ENCODE measurements at regions not wholly inside any gene's neighbourhood (a gene's known extent, or its start where the extent isn't known, plus 50 kb on each side); places are given as distances from the start of the nearest gene placed in this dataset.

- DNase-seq (no peak), ATAC-seq (peak; percentile 55)
- ChIA-PET CTCF (no interaction called here), POLR2A (no interaction called here)
- Mint-ChIP-seq H3K9me3 (no peaks in the 10 kb centered on the region), H3K4me1 (ENCODE audit: low read depth) (no peaks in the 10 kb centered on the region), H3K27me3 (no peaks in the 10 kb centered on the region), H3K36me3 (ENCODE audit: low read depth) (no peaks in the 10 kb centered on the region), H3K4me3 (no peak overlapping the region), H3K27ac (no peak overlapping the region)
- peak; percentile 57 for TF ChIP-seq CTCF (IDR thresholded peaks at IDR 0.05)
- intact Hi-C loops (cut with micrococcal nuclease) = no loop called here
Measured at GRCh38 chr15:35206060-35206675, 121.1 kb upstream of the NANOGP8 start.

- ChIA-PET POLR2A (no interaction called here), CTCF (no interaction called here)
- intact Hi-C loops (cut with micrococcal nuclease) = no loop called here
- no peak overlapping the region for H3K27ac Mint-ChIP-seq
- H3K36me3 Mint-ChIP-seq (ENCODE audit: low read depth) = no peaks in the 10 kb centered on the region
- H3K9me3 Mint-ChIP-seq = no peaks in the 10 kb centered on the region
- H3K4me1 Mint-ChIP-seq (ENCODE audit: low read depth) = no peaks in the 10 kb centered on the region
- TF ChIP-seq CTCF (IDR thresholded peaks at IDR 0.05) = no peak
- ATAC-seq (no peak), DNase-seq (no peak)
- H3K27me3 Mint-ChIP-seq = no peaks in the 10 kb centered on the region
- no peak overlapping the region for H3K4me3 Mint-ChIP-seq
Measured at GRCh38 chr15:35198197-35198596, 113.1 kb upstream of the NANOGP8 start.

- H3K27me3 Mint-ChIP-seq = no peaks in the 10 kb centered on the region
- H3K36me3 Mint-ChIP-seq (ENCODE audit: low read depth) = no peaks in the 10 kb centered on the region
- no peak overlapping the region for H3K4me3 Mint-ChIP-seq
- POLR2A ChIA-PET = no interaction called here
- no peak overlapping the region for H3K27ac Mint-ChIP-seq
- no peaks in the 10 kb centered on the region for H3K4me1 Mint-ChIP-seq (ENCODE audit: low read depth)
- H3K9me3 Mint-ChIP-seq = no peaks in the 10 kb centered on the region
- ATAC-seq = no peak
- no peak for TF ChIP-seq CTCF (IDR thresholded peaks at IDR 0.05)
- intact Hi-C loops (cut with micrococcal nuclease) = no loop called here
- DNase-seq = no peak
- CTCF ChIA-PET = no interaction called here
Measured at GRCh38 chr15:35197754-35198153, 112.7 kb upstream of the NANOGP8 start.

GRCh38 chr15:35197306-35197705, 112.2 kb upstream of the NANOGP8 start:
- ChIA-PET CTCF (interaction anchor here (0.8 kb wide), 1 partner anchor 10 kb away, joined by 3 read pairs; no protein-coding TSS in a partner anchor), POLR2A (no interaction called here)
- H3K27ac Mint-ChIP-seq = no peak overlapping the region
- no peaks in the 10 kb centered on the region for H3K27me3 Mint-ChIP-seq
- ATAC-seq = no peak
- intact Hi-C loops (cut with micrococcal nuclease) = no loop called here
- H3K9me3 Mint-ChIP-seq = peaks cover 1% of the 10 kb centered on the region
- no peak for TF ChIP-seq CTCF (IDR thresholded peaks at IDR 0.05)
- H3K4me3 Mint-ChIP-seq = no peak overlapping the region
- no peaks in the 10 kb centered on the region for H3K4me1 Mint-ChIP-seq (ENCODE audit: low read depth)
- DNase-seq = no peak
- H3K36me3 Mint-ChIP-seq (ENCODE audit: low read depth) = no peaks in the 10 kb centered on the region

GRCh38 chr15:35196273-35196672, 111.2 kb upstream of the NANOGP8 start:
- POLR2A ChIA-PET = no interaction called here
- Mint-ChIP-seq H3K9me3 (peaks cover 8% of the 10 kb centered on the region), H3K4me3 (no peak overlapping the region), H3K36me3 (ENCODE audit: low read depth) (no peaks in the 10 kb centered on the region), H3K4me1 (ENCODE audit: low read depth) (no peaks in the 10 kb centered on the region), H3K27me3 (no peaks in the 10 kb centered on the region), H3K27ac (no peak overlapping the region)
- DNase-seq = no peak
- intact Hi-C loops (cut with micrococcal nuclease) = no loop called here
- no peak for ATAC-seq
- CTCF ChIA-PET = no interaction called here
- no peak for TF ChIP-seq CTCF (IDR thresholded peaks at IDR 0.05)

All from activated CD8-positive, alpha-beta T cell treated with anti-CD3 and anti-CD28 coated beads for 36 hours (primary cell).